KMS-11 (cell line): ENCODE measurements at regions not wholly inside any gene's neighbourhood (a gene's known extent, or its start where the extent isn't known, plus 50 kb on each side); places are given as distances from the start of the nearest gene placed in this dataset.

ENCODE experiments used
- H2AFZ ChIP-seq: fragments of 200-600 bp; sonication (generic); 2 replicates; pipeline ENCODE4 v1.6.1; 2016; ENCODE audit warnings: antibody characterized with exemption, mixed run types, low read depth
- H3K27ac ChIP-seq: fragments of 200-600 bp; sonication (generic); 2 replicates; pipeline ENCODE4 v1.6.1; 2016; ENCODE audit warnings: mild to moderate bottlenecking, mixed run types
- H3K27me3 ChIP-seq: fragments of 200-600 bp; sonication (generic); 2 replicates; pipeline ENCODE4 v1.6.1; 2017; ENCODE audit warnings: mild to moderate bottlenecking, low read depth, mixed run types, moderate library complexity; ENCODE audit not compliant: insufficient read depth
- H3K36me3 ChIP-seq: fragments of 200-600 bp; sonication (generic); 2 replicates; pipeline ENCODE4 v1.6.1; 2017; ENCODE audit warnings: mild to moderate bottlenecking, mixed run types; ENCODE audit not compliant: insufficient read depth
- H3K4me1 ChIP-seq: fragments of 200-600 bp; sonication (generic); 2 replicates; pipeline ENCODE4 v1.6.1; 2016; ENCODE audit warnings: mild to moderate bottlenecking, low read depth, mixed run types; ENCODE audit not compliant: poor library complexity, severe bottlenecking
- H3K4me2 ChIP-seq: fragments of 200-600 bp; sonication (generic); 2 replicates; pipeline ENCODE4 v1.7.0; 2016; ENCODE audit warnings: mild to moderate bottlenecking, mixed run types
- H3K4me3 ChIP-seq: fragments of 200-600 bp; sonication (generic); IDR thresholded peaks from 2 replicates; pipeline ENCODE4 v1.6.1; 2017; ENCODE audit warnings: low read depth, low read length, mixed read lengths; ENCODE audit not compliant: insufficient read depth
- H3K79me2 ChIP-seq: fragments of 200-600 bp; sonication (generic); 2 replicates; pipeline ENCODE4 v1.6.1; 2016; ENCODE audit warnings: low read depth, mixed run types; ENCODE audit not compliant: insufficient read depth
- H3K9ac ChIP-seq: fragments of 200-600 bp; sonication (generic); 2 replicates; pipeline ENCODE4 v1.6.1; 2016; ENCODE audit warnings: mild to moderate bottlenecking, mixed run types
- H4K20me1 ChIP-seq: fragments of 200-600 bp; sonication (generic); 2 replicates; pipeline ENCODE4 v1.6.1; 2016; ENCODE audit warnings: mild to moderate bottlenecking, mixed run types; ENCODE audit not compliant: insufficient read depth
- CTCF ChIP-seq: fragments of 200-600 bp; sonication (generic); conservative IDR thresholded peaks from 2 replicates; pipeline ENCODE4 v1.6.1; 2017; ENCODE audit warnings: low read depth, mild to moderate bottlenecking, antibody characterized with exemption, low read length, moderate library complexity, mixed read lengths

DNA sequence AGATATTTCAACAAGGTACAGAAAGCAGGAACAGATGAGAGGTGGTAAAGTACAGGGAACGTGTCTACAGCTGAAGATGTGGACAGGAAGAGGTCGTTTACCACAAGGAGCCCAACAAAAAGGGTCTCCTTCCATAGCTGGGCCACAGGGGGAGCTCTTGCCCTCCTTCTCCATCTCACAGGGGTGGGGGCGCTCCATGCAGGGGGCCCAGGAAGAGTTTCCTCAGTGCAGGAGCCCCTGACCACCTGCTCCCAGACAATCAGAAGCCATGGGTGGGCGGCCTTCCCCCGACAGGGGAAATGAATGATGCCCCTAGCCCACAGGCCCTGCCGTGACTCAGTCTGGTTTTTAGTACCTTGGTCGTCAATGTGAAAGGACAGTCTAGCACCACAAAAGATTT is 163.6 kb upstream of the ZNF516 start:
- H3K9ac ChIP-seq = no peak overlapping the region
- H2AFZ ChIP-seq = no peak overlapping the region

DNA sequence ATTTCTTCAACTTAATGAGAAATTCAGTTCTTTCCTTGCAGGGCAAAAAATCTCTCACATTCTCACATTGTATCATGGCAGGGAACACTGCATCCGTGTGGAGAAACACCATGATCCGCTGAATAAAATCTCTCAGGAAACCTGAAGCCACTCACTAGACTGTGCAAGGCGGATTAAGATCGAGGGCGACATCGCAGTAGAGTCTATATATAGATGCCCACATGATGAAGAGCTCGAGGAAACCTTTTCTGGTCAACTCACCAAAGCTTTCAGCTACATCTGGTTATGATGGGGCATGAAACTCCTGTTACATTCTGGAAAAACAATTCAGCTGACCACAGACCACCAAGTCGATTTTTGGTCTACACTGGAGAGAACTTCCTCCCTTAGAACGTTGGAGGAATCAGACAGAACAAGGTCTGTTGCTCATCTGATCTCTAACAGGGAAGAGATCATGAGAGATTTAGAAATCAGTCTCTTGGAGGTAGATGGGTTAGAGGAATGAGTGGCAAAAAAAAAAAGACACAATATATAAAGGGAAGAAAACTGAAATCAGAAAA is 162.9 kb upstream of the ZNF516 start:
- no peaks in the 10 kb centered on the region for H3K27me3 ChIP-seq
- no peak overlapping the region for H3K9ac ChIP-seq
- no peak for TF ChIP-seq CTCF
- peak overlapping the region; percentile 3; the same call in 1 of the 2 replicates for H3K4me2 ChIP-seq
- H3K27ac ChIP-seq = no peak overlapping the region
- no peaks in the 10 kb centered on the region for H4K20me1 ChIP-seq
- peak overlapping the region; percentile 19; the same call in 1 of the 2 replicates for H2AFZ ChIP-seq
- no peaks in the 10 kb centered on the region for H3K79me2 ChIP-seq
- no peak overlapping the region for H3K4me3 ChIP-seq
- H3K36me3 ChIP-seq = no peaks in the 10 kb centered on the region
- peaks cover 13% of the 10 kb centered on the region for H3K4me1 ChIP-seq

More for the DNA sequence above, 163.6 kb upstream of the ZNF516 start:
- no peaks in the 10 kb centered on the region for H4K20me1 ChIP-seq
- H3K79me2 ChIP-seq = no peaks in the 10 kb centered on the region
- no peaks in the 10 kb centered on the region for H3K36me3 ChIP-seq
- peak overlapping the region; percentile 3; the same call in 1 of the 2 replicates for H3K4me2 ChIP-seq
- H3K4me3 ChIP-seq = no peak overlapping the region
- H3K4me1 ChIP-seq = peaks cover 13% of the 10 kb centered on the region
- no peak overlapping the region for H3K27ac ChIP-seq
- H3K27me3 ChIP-seq = no peaks in the 10 kb centered on the region
- TF ChIP-seq CTCF = peak; percentile 45; the same call in 1 of the 2 replicates

- Histone ChIP-seq H2AFZ (no peak overlapping the region), H3K27me3 (no peaks in the 10 kb centered on the region), H3K4me2 (peak overlapping the region; percentile 3; the same call in 1 of the 2 replicates), H4K20me1 (no peaks in the 10 kb centered on the region), H3K27ac (no peak overlapping the region), H3K4me1 (peaks cover 13% of the 10 kb centered on the region), H3K9ac (no peak overlapping the region), H3K4me3 (no peak overlapping the region), H3K79me2 (no peaks in the 10 kb centered on the region), H3K36me3 (no peaks in the 10 kb centered on the region)
- no peak for TF ChIP-seq CTCF
Measured at GRCh38 chr18:76656925-76657827, 162.1 kb upstream of the ZNF516 start.

DNA sequence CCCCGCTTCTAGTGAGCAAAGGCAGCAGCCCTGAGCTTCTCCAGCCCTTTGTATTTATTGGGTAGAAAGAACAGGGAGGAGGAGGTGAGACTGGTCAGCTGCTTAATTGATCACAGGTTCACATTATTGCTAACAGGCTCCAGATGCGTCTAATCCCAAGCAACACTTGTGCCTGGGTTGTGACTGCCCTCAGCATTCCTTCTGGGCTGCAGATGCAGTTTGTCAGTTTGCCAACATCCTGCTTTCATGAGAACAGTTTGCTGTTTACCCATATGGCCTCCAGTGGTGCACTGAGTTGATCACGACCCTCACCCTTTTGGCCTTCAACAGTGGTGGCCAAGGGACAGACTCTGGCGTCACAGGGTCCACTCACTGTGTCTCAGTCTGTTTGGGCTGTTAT is 159.5 kb upstream of the ZNF516 start:
- Histone ChIP-seq H3K27me3 (no peaks in the 10 kb centered on the region), H3K4me3 (no peak overlapping the region), H3K9ac (no peak overlapping the region), H3K4me2 (no peak overlapping the region), H2AFZ (no peak overlapping the region), H4K20me1 (no peaks in the 10 kb centered on the region), H3K4me1 (peaks cover 13% of the 10 kb centered on the region), H3K79me2 (no peaks in the 10 kb centered on the region), H3K27ac (no peak overlapping the region), H3K36me3 (no peaks in the 10 kb centered on the region)
- no peak for TF ChIP-seq CTCF
